GM13976 (cell line): ENCODE measurements at regions not wholly inside any gene's neighbourhood (a gene's known extent, or its start where the extent isn't known, plus 50 kb on each side); places are given as distances from the start of the nearest gene placed in this dataset.
"Not testable (repeated sequence)": the region's sequence is repeated elsewhere in the genome, so short reads cannot be mapped to it uniquely, and the experiment has no call there.

Source experiments
- DNase-seq: peaks from one replicate; pipeline ENCODE4 v3.0.0; 2012; ENCODE audit warnings: low spot score
- CTCF ChIP-seq: IDR thresholded peaks from 2 replicates; pipeline ENCODE4 v1.5.1; 2012; ENCODE audit warnings: borderline replicate concordance, mild to moderate bottlenecking; ENCODE audit not compliant: insufficient read depth; ENCODE audit errors: extremely low read depth, missing control alignments, control extremely low read depth
- in situ Hi-C: fragments of 300-500 bp; cut with MboI; formaldehyde crosslinking; loops from one replicate; pipeline ENCODE4 v1.12.0; 2022; ENCODE audit warnings: low sequenced_read_pairs, mixed read lengths, inconsistent platforms; ENCODE audit not compliant: unreplicated experiment

- in situ Hi-C loops = no loop called here
- no peak for TF ChIP-seq CTCF
Measured at GRCh38 chr1:34369701-34370455, 193.2 kb downstream of the C1orf94 start.

GRCh38 chr1:34370748-34371147 lies 194.0 kb downstream of the C1orf94 start:
- in situ Hi-C loops = no loop called here
- no peak for TF ChIP-seq CTCF
- DNase-seq = no peak

More at GRCh38 chr1:34369701-34370455, 193.2 kb downstream of the C1orf94 start:
- no peak for DNase-seq

DNA sequence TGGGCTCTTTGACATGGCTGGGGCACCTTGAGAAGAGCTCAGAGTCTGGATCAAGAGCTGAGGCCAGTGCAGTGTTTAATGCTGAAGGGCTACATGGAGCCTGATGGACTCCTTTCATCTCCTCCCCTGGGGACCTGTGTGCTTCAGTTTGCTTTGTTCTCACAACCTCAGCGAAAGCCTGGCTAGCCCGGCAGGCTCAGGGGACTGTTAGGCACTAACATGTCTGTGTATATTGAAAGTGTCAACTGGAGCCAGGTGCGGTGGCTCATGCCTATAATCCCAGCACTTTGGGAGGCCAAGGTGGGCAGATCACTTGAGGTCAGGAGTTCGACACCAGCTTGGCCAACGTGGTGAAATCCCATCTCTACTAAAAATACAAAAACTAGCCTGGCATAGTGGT lies 194.5 kb downstream of the C1orf94 start:
- in situ Hi-C loops, DNase-seq: not testable (repeated sequence)

- in situ Hi-C loops = no loop called here
- DNase-seq = no peak
- TF ChIP-seq CTCF = no peak
Measured at GRCh38 chr1:34371829-34372532, 195.3 kb downstream of the C1orf94 start.

DNA sequence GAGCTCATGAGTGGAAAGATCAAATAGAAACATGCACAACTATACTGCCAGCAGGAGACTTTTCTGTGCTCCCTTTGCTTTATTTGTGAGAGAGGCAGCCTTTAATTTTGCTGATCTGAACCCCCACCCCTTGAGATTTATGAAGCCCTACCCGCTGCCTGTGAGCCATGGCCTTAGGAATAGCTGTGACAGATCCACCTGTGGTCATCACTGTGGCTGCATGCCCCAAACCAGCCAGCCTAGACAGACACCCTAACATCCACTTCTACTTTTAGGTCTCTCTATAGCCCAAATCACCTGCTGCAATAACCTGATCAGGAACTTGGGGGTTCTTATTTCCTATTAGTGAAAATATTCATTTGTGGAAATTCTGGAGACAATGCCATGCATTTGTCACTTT lies 196.2 kb downstream of the C1orf94 start:
- in situ Hi-C loops = no loop called here
- no peak for DNase-seq
- TF ChIP-seq CTCF = no peak

DNA sequence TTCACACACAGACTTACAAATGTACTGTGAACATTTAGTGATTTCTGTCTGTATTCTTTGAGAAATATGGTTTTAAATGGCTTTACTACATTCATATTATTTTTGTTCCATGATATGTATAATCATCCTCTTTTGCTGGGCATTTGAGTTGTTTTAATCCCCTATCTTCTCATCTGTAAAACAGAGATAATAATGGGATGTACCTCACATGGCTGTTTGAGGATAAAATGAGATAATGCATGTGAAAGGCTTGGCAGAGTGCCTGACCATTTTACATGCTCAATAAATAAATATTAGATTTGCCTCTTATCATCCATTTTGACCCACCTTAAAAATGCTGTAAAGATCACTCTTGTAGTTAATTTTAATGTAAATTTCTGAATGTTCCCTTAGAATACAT lies 197.2 kb downstream of the C1orf94 start:
- no peak for TF ChIP-seq CTCF
- no peak for DNase-seq
- in situ Hi-C loops = no loop called here

DNA sequence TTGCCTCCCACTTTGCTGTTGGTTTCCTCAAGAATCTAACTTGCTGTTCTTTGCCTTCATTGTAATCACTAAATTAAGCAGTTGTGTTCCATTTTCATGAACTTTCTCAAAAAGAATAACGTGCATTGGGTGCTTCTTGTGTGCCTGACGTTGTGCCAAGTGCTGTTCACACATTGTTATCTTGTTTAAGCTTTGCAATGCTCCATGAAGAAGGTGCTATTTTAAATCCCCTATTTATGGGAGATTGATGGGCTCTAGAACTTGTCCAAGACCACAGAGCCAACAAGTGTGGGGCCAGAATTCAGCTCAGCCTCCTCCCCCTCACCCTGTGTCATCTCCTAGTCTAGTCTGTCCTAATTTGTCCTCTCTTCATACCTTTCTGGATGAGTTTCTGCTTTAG lies 199.8 kb downstream of the C1orf94 start:
- in situ Hi-C loops = no loop called here
- DNase-seq = no peak
- no peak for TF ChIP-seq CTCF
